GM21381 (cell line): ENCODE measurements at regions not wholly inside any gene's neighbourhood (a gene's known extent, or its start where the extent isn't known, plus 50 kb on each side); places are given as distances from the start of the nearest gene placed in this dataset.

Experiments used
- ATAC-seq: cut with Tn5 transposase; IDR thresholded peaks from one replicate; pipeline ENCODE4 v1.9.1; 2021; ENCODE audit warnings: mild to moderate bottlenecking, moderate library complexity; ENCODE audit not compliant: unreplicated experiment

- no peak for ATAC-seq
Observed at GRCh38 chr7:121575194-121575765, 179.2 kb upstream of the FAM3C start.

- no peak for ATAC-seq
Observed at GRCh38 chr7:121574109-121574508, 178.0 kb upstream of the FAM3C start.

- no peak for ATAC-seq
Observed at GRCh38 chr7:121572615-121573014, 176.5 kb upstream of the FAM3C start.

GRCh38 chr7:121570365-121570764 is 174.3 kb upstream of the FAM3C start:
- ATAC-seq, result no peak

GRCh38 chr7:121563177-121563576 is 167.1 kb upstream of the FAM3C start:
- no peak for ATAC-seq

- no peak for ATAC-seq
Observed at GRCh38 chr7:121562259-121562658, 166.2 kb upstream of the FAM3C start.

- ATAC-seq, result no peak
Observed at GRCh38 chr7:121561717-121562116, 165.6 kb upstream of the FAM3C start.

GRCh38 chr7:121560267-121560990 is 164.3 kb upstream of the FAM3C start:
- no peak for ATAC-seq

GRCh38 chr7:121558288-121558687 is 162.2 kb upstream of the FAM3C start:
- no peak for ATAC-seq

GRCh38 chr7:121557034-121557892 is 161.2 kb upstream of the FAM3C start:
- ATAC-seq, result no peak

- ATAC-seq, result no peak
Observed at GRCh38 chr7:121555558-121555957, 159.4 kb upstream of the FAM3C start.

GRCh38 chr7:121547544-121548092 is 151.5 kb upstream of the FAM3C start:
- ATAC-seq, result peak; percentile 74

GRCh38 chr7:121546632-121547543 is 150.8 kb upstream of the FAM3C start:
- no peak for ATAC-seq

GRCh38 chr7:121545418-121545817 is 149.3 kb upstream of the FAM3C start:
- ATAC-seq, result no peak

- peak; percentile 67 for ATAC-seq
Observed at GRCh38 chr7:121544726-121545125, 148.6 kb upstream of the FAM3C start.

GRCh38 chr7:121544238-121544637 is 148.1 kb upstream of the FAM3C start:
- no peak for ATAC-seq

GRCh38 chr7:121541457-121541856 is 145.3 kb upstream of the FAM3C start:
- ATAC-seq, result no peak

- ATAC-seq, result no peak
Observed at GRCh38 chr7:121540138-121540537, 144.0 kb upstream of the FAM3C start.

- no peak for ATAC-seq
Observed at GRCh38 chr7:121537031-121537430, 140.9 kb upstream of the FAM3C start.
